GM21390 (cell line): ENCODE measurements at regions not wholly inside any gene's neighbourhood (a gene's known extent, or its start where the extent isn't known, plus 50 kb on each side); places are given as distances from the start of the nearest gene placed in this dataset.

Experiments used
- ATAC-seq: cut with Tn5 transposase; IDR thresholded peaks from one replicate; pipeline ENCODE4 v1.9.1; 2021; ENCODE audit not compliant: unreplicated experiment

DNA sequence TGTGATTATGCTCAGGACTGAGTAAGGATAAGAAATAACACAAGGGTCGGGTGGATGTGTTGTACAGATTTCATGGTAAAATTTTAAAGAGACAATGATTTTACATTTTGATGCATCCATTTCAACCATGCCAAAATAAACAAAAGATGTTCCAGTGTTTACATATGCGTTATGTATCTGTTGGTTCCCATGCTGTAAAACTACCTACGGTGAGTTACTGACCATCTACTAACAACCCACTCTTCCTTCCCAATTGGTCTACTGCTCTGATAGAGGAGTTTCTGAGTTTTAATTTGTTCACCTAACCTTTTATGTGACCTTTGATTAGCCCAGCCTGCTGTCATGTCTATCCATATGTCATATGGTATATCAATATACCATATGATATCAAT lies 1697.1 kb downstream of the MAT2B start:
- no peak for ATAC-seq

DNA sequence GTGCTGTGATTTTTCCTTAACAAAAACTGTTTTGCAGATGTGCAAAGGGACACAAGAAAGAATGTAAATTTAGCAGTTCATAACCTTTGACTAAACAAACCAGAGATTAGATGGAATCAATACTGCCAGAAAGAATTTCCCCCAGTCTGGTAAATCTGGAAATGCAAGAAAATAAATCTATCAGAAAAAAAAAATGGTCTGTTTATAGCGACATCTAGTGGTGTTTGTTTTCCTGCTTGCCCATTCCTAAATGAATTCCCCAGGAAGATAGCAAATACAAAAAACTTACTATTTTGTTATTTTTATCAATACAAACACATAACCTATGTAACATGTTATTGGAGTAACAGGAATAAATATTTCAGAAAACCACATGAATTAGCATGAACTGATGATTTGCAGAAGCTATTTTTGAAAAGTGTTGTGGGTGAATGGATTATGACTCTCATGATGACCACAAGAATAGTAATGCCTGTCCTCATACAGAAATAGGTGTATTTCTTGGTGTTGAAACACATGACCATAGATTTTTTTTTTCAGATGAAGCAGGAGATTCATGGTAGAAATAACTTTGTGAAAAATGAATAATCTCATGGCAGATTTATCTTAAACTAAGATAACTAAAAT lies 1703.8 kb downstream of the MAT2B start:
- ATAC-seq, result no peak

DNA sequence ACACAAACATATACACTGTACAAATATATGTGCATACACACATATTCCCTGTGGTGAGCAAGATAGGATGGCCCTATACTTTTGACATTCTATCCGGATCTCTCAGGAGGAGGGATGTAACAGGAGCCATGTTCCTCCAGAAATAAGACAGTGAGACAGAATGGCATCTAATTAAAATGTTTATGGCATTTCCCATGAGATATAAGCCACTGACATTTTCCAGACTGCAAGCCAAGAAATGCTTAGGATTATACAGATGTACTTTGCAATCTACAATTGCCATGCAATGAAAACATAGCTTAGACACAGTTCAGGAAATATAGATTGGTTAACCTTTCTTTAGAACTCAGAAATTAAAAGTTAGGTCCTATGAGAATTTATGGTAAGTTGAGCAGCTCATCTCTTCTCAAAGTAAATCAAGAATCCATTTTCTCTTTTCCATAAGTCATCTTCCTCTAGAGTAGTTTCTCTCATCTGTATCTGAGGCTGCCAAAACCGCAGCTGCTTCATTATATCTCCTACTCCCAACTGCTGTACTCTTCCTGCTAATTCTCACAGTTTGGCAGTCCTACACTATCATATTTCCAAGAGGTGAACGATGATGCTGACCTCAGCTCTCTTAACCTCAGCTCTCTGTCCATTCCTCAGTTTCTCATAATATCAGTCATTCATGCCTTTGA lies 1719.1 kb downstream of the MAT2B start:
- ATAC-seq, result no peak

DNA sequence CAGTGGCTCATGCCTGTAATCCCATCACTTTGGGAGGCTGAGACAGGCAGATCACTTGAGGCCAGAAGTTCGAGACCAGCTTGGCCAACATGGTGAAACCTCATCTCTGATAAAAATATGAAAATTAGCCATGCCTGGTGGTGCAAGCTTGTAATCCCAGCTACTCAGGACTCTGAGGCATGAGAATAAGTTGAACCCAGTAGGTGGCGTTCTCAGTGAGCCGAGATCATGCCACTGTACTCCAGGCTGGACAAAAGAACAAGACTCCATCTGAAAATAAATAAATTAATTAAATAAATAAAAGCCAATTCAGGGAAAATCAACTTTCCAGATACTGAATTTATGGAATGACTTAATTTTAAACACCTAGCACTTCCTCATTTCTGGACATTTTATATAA lies 1722.1 kb downstream of the MAT2B start:
- no peak for ATAC-seq

DNA sequence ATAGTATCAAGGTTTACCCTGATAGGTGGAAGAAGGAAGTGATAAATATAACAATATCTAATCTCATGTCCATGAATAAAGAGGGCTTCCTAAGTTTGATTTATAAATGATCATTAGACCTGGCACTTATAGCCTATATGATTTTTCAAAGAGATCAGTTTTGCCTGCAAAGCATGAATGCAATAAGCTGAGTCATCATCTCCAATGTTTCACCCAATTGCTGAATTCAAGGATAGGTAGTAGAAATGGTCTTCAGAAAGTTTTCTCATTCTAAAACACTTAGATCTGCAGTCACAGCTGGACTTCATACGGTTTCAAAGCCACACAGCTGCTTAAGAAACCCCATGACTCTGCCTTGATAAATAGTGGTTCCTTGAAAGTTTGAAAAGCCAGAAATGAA lies 1722.8 kb downstream of the MAT2B start:
- no peak for ATAC-seq

DNA sequence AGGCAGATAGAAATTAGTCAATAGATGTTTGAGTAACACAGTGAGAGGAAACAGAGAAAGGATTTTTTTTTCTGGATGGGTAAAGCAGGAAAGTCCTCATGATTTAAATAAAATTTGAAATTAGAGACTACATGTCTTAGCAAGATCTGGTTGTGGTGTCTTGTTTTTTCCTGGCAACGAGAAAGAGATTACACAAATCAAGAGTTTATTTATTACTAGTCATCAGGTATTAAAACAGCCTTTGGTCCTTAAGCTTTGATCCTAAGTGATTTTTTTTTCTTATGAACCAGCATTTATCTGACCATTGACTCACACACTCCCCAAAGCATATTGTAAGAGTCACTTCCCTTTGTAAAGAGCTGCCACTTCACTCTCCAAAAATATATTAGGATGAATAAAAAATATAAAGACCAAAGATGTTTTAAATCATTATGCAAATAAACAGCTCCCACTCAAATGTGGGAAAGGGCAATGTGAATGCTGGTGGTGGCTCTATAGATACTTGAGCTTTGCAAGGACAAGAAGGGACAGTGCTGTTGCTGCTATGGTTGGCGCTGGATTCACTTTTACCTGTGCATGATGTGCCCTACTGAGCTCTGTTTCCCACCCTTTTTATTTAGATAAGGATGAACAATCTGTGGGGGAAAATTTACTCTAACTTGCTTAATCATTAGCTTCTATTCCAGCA lies 1726.5 kb downstream of the MAT2B start:
- ATAC-seq, result no peak

DNA sequence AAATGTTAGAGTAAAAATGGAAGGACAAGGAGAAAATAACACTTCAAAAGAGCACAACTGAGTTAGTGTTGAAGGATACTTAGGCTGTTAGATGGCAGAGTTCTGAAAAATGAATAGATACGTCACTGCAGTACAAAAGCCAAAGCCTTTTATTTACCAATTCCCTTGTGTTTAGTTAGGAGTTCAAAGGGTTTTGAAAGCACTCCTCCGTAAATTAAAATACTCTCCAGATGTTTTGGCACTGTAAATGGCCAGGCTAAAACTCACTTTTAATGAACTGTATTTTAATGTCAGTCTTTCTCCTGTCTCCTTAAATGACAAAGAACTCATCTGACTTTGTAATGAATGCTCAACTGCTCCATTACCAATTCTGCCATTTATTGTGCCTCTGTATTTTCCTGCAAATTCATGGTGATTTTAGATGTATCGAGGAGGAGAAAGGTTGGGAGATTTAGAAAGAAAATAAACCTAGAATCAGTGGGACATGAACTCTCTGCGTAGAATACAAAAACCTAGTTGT lies 1727.2 kb downstream of the MAT2B start:
- no peak for ATAC-seq

DNA sequence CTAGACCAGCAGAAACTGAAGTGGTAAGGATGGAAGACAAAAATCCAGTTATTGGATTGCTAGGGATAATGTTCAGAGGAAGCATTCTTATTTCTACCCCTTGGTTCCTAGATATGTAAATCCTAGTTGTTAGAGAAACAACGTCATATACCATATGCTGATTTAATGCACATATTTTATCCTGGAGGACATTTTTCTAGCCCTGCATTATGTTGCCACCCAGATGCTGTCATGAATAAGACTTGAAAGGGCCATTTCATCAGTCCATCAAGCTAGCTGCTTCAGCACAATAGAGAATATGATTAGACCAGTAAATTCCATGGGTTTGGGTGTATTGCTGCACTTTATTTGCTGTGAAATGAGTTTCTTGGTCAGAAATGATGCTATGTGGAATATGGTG lies 1736.4 kb downstream of the MAT2B start:
- no peak for ATAC-seq

DNA sequence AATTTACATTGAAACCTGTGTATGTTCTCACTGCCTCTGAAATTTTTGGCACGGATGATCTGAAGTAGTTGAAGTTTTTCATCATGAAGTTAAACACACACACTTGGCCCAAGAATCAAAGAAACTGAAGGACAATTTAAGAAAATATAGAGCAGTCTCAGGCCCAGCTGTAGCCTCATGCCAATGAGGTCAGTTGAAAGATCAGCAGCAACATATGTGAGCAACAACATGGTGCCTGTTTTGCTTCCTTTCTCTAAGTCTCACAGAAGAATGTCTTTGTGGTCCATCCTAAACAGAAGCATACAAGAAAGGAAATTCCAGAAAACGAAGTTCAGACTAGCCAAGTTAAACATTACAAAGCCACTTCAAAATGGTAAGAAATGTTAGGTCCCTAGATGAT lies 1737.2 kb downstream of the MAT2B start:
- ATAC-seq, result no peak

DNA sequence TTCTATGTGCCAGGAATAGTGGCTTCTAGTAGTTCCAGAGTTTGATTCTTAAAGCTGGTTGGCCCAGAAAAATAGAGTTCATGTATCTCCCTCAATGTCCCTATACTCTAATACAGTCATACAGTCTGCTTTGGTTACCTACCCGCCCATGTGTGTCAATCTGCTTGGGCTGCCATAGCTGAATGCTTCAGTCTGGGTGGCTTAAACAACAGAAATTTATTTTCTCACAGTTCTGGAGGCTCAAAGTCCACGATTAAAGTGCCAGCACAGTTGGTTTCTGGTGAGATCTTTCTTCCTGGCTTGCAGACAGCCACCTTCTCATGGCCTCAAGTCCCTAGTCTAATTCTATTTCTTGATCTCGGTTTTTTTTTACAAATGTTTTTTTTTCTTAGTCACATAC lies 1739.0 kb downstream of the MAT2B start:
- no peak for ATAC-seq

DNA sequence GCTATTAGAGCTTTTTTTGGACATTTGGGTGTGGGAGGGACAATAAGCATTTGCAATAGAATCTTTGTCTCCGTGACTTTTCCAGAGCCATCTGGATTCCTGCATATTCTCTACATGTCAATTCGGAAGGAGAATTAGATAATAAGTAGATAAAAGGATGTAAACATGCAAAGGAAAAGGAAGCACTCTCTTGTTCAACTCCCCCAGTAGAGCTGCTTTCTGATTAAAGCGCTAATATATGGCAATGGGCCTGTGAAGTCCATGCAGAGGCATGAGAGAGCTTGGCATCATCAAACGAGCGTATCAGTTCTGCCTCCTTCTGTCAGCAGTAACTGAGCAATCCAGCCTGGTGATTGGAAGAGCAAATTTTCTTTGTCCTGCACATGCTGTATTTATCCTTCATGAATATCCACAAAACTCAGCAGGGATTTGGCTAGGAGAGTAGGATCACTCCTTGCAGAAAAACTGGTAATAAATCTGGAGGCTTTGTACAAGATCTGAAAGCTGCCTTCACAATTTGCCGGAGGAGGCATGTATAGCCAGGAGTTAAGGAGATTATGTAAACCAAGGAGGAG lies 1752.9 kb downstream of the MAT2B start:
- no peak for ATAC-seq

DNA sequence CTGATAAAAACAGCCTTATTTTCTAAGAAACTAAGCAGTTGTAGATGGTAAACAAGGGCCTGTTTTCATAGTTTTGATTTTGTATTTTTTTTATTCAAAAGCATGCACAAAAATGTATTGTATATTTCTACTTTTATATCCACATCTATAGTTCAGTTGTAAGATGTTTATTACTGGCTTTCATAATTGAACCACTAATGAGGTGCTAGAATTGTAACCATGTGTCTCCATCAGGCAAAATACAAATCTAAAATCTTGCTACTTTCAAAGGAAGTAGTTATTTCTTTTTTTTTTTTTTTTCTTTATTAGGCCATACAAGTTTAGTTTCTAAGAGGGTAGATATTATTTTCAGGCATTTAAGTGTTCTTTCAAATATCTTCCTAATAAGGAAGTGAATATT lies 1755.0 kb downstream of the MAT2B start:
- ATAC-seq, result no peak

DNA sequence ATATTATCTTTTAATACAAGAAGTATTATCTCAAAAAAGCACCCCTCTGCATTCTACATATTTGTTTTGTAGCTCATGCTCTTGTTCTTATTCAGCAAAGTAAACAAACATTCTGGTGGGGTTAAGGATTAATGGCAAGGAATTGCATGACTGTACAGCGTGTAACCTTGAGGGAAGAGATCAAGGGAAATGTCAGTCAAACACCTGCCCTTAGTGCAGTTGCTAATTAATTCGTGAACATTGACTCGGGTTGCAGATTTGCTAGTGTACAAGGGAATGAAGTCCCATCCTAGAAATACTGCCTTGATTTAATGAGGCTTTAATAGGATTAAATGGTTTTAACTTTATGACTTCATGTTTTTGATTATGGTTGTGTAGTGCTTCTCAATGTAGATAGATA lies 1758.1 kb downstream of the MAT2B start:
- ATAC-seq, result no peak

DNA sequence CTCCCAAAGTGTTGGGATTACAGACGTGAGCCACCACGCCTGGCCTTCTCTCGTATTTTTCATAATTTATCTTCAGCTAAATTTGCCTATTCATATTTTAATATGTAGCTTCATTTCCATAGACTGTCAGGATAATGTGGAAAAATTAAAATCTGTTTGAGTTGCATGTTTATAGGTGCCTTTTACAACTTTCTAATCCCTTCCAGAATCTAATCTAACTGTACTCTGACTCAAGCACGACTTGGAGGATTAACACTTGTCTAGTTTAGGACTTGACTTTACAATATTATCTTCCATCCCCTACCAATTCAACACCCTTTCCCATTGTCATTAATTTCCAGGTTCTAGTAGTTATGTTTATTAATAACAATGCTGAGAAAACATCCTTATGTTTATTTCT lies 1761.5 kb downstream of the MAT2B start:
- ATAC-seq, result no peak

DNA sequence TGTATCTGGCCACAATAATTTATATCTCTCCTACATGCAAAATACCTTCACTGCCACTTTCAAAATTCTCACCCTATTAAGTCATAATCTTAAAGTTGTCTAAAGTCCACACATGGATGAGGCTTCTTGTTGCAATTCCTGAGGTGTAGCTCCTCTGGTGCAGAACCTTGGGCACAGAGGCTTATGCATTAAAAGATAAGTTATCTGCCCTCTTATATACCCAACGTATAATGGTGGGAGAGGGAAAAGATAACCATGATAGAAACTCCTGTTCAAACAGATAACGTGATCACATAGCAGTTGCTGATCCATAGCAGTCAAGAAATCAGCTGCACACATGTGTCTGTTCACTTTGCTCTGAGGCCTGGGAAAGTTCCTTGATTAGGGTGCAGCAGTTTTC lies 1767.0 kb downstream of the MAT2B start:
- ATAC-seq, result no peak

DNA sequence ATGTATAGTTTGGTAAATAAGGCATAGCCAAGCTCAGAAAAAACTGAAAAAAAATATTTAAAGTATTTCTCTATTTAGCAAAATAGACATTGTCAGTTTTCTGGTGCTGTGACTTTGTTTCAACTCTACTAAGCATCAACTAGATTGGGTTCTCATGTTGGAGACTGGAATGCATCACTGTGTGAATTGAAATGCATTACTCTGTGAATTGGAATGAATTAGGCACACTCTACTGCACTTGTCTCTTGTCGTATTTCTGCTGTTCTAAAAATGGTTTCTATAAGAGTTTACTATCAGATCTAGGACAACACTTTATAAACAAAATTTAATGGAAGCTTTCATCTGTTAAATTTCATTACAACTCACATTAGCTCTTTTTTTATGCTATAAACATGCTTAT lies 1772.2 kb downstream of the MAT2B start:
- ATAC-seq, result no peak

DNA sequence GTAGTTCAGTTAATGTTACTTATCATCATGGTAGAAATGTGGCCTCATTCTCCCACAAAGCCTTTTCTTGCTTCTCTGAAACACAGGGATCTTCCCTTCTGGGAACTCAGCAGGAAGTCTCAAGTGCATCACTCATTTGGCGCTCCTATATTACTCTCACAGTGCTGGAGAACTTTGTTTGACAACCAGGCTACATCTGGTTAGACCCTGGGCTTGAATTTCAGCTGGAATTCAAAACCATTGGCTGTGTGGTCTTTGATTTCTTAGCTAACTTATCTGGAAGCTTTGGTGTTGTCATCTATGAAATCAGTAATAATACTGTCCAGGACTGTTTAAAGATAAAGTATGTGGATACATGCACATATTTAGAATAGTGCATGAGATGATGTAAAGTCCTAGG lies 1777.1 kb downstream of the MAT2B start:
- ATAC-seq, result no peak

DNA sequence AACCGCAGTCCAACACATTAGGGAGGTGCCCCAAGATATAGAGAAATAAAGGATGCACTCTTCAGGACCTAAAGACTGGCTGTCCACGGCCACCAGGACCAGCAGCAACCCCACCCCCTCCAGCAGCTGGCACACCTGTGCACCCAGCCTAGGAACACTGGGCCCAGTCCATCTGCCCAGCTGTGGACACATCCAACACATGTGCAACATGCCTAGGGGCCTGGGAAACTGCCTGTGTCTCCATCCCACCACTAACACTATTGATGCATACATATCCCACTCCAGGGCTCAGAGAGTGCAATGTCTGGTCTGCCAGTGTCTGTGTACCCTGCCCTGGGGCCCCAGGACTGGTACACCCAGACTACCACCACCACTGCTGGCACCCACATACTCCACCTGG lies 1781.3 kb downstream of the MAT2B start:
- no peak for ATAC-seq

DNA sequence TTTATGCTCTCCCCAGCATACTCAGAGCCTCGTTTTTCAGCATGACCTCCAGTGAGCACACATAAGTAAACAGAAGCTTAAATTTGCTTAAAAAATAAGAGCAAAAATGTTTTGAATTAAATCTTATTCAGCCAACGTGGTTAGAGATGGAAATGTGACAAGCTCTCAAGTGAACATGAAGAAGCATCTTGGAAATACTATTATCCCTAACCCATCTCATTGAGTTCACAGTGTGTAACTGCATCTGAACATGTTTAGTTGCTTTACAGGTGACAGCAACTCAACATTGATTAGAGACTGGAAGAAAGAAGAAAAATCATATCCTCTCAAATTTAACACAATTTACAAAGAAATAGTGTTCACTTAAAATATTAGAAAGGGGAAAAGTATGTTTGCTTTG lies 1785.1 kb downstream of the MAT2B start:
- no peak for ATAC-seq

DNA sequence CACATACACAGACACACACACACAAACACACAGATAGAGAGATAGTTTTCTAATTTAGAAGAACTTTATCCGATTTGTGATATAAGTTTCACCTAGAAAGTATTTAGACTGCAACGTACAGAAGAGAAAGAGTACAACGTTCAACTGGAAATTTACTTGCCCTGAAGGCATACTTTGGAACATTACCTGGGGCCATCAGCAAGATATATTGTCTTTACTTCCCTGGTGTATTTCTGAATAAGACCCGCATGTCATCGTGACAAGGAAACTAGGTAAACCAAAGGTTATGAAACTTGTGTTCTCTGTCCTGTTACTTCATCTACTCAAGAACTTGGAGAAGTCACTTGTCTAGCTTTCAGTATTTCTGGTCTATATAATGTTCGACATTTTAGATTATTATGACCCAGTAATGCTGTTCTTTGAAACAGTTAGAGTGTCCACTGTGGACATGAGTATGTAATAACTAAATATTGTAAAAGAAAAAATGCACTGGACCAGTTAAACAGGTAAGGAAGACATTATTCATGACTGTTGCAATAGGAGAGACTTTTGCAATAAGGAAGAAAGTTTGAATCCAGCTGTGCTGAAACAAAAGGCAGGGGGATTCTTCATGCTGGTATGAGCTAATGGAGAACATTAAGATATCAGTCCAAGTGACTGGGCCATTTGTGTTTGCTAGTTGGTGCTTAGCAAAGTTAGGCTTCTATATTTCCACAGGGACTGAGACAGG lies 1791.1 kb downstream of the MAT2B start:
- no peak for ATAC-seq

DNA sequence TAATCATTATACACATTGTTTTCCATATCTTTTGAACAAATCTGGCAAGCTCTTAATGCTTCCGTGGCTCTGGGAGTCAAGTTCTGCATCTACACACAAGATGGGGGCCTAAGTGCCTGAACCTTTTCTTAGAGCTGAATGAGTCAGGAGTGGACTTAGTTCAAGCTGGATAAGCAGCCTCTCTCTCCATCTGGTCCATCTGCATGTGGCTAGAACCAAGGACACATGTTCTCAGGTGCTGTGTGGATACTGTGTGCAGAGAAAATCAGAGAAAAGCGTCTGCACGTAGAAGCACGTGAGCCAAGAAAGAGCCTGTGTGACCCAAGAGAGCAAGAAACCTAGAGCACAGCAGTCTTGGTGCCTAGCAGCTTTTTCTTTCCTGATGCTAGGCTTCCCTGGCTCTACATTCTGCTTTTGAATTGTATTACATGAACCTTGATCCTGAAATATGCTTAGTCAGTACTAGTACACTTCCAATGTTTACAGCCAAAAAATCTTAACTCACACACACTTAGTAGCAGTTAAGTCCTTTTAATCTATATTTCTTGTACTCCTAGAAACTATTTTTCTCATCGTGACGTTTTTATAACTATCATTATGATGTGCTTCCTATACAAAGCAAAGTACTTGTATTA lies 1798.9 kb downstream of the MAT2B start:
- no peak for ATAC-seq
